Mesendoderm (in vitro differentiated cells): ENCODE measurements at regions not wholly inside any gene's neighbourhood (a gene's known extent, or its start where the extent isn't known, plus 50 kb on each side); places are given as distances from the start of the nearest gene placed in this dataset.

Source experiments
- DNase-seq: peaks from one replicate; pipeline ENCODE4 v3.0.0; 2013
- H2AK5ac ChIP-seq: 2 replicates; pipeline ENCODE4 v1.6.1; 2013; ENCODE audit warnings: low read length, inconsistent platforms
- H2BK120ac ChIP-seq: 2 replicates; pipeline ENCODE4 v1.6.1; 2013; ENCODE audit warnings: low read depth, mild to moderate bottlenecking, low read length, moderate library complexity, mixed read lengths
- H2BK15ac ChIP-seq: replicated peaks from 2 replicates; pipeline ENCODE4 v1.6.1; 2013; ENCODE audit warnings: low read depth, mild to moderate bottlenecking, moderate library complexity
- H2BK5ac ChIP-seq: 2 replicates; pipeline ENCODE4 v1.6.1; 2013; ENCODE audit warnings: low read length, inconsistent platforms
- H3K18ac ChIP-seq: 2 replicates; pipeline ENCODE4 v1.6.1; 2013; ENCODE audit warnings: mild to moderate bottlenecking, low read length, mixed read lengths
- H3K23ac ChIP-seq: one replicate; pipeline ENCODE4 v1.6.1; 2013; ENCODE audit warnings: low read length
- H3K27ac ChIP-seq: 2 replicates; pipeline ENCODE4 v1.5.1; 2013; ENCODE audit warnings: low read depth, mild to moderate bottlenecking, inconsistent platforms, low read length, moderate library complexity
- H3K27me3 ChIP-seq: 2 replicates; pipeline ENCODE4 v1.6.1; 2013; ENCODE audit warnings: low read length, control low read depth, mild to moderate bottlenecking, inconsistent platforms; ENCODE audit not compliant: insufficient read depth, poor library complexity
- H3K36me3 ChIP-seq: 2 replicates; pipeline ENCODE4 v1.6.1; 2013; ENCODE audit warnings: low read length, inconsistent platforms; ENCODE audit not compliant: control insufficient read depth, insufficient read depth
- H3K4ac ChIP-seq: one replicate; pipeline ENCODE4 v1.6.1; 2013; ENCODE audit warnings: low read depth, mild to moderate bottlenecking, low read length, moderate library complexity
- H3K4me1 ChIP-seq: 2 replicates; pipeline ENCODE4 v1.6.1; 2013; ENCODE audit warnings: low read depth, low read length, inconsistent platforms; ENCODE audit not compliant: control insufficient read depth
- H3K4me2 ChIP-seq: 2 replicates; pipeline ENCODE4 v1.6.1; 2013; ENCODE audit warnings: low read length
- H3K4me3 ChIP-seq: 2 replicates; pipeline ENCODE4 v1.5.1; 2013; ENCODE audit warnings: mild to moderate bottlenecking, low read length
- H3K56ac ChIP-seq: one replicate; pipeline ENCODE4 v1.6.1; 2013; ENCODE audit warnings: low read length
- H3K79me1 ChIP-seq: 2 replicates; pipeline ENCODE4 v1.6.1; 2013; ENCODE audit warnings: low read length, inconsistent platforms
- H3K79me2 ChIP-seq: 2 replicates; pipeline ENCODE4 v1.6.1; 2013; ENCODE audit warnings: mild to moderate bottlenecking, low read length; ENCODE audit not compliant: control insufficient read depth, insufficient read depth
- H3K9ac ChIP-seq: 2 replicates; pipeline ENCODE4 v1.6.1; 2013; ENCODE audit warnings: low read length, inconsistent platforms
- H4K5ac ChIP-seq: one replicate; pipeline ENCODE4 v1.6.1; 2013; ENCODE audit warnings: low read length
- H4K8ac ChIP-seq: one replicate; pipeline ENCODE4 v1.6.1; 2013; ENCODE audit warnings: low read depth, mild to moderate bottlenecking, control low read depth, low read length, moderate library complexity
- WGBS: extraction: QIAGEN DNeasy Blood & Tissue Kit; methylation state at CpG from one replicate; pipeline ENCODE4 v1.1.7; 2013; ENCODE audit warnings: low lambda C conversion rate, missing lambda C conversion rate; ENCODE audit not compliant: insufficient coverage; ENCODE audit errors: extremely low coverage; 5-methylcytosine and 5-hydroxymethylcytosine counted together

DNA sequence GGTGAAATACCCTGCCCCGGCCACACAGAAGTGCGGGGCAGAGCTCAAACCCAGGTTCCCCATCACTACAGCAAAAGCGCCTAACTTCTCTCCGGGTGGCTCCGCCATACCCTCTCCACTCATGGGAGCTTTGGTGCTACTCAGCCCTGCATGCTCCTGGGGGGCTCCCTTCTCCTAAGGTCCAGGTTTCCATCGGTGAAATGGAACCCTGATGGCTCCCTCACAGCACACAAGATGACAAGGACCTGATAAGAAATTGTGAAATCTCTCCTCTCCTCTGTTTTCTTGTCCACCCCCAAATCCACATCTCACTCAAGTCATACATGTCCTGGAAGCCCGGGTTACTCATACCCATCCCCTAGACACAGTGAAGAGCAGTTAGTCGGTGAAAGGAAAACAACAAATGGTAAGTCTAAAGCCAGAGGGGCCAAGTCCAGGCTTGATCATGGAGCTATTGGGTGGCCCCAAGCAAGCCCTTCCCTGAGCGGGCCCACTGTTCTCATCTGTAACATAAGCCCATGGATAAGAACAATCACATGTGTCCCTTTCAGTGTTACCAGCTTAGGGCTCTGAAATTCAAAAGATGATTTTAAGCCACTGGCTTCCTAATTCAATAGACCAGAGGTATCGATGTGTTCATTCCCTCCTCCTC lies 317.5 kb downstream of the BCL11B start:
- Histone ChIP-seq H2AK5ac (no peak overlapping the region), H3K36me3 (no peaks in the 10 kb centered on the region), H3K27ac (no peak overlapping the region), H4K8ac (no peak overlapping the region), H3K4me1 (no peaks in the 10 kb centered on the region), H2BK5ac (no peak overlapping the region), H3K79me1 (no peaks in the 10 kb centered on the region), H3K23ac (no peak overlapping the region), H3K18ac (no peak overlapping the region), H3K27me3 (no peaks in the 10 kb centered on the region), H2BK15ac (no peak overlapping the region), H3K4ac (no peak overlapping the region), H3K4me3 (no peak overlapping the region), H3K79me2 (no peaks in the 10 kb centered on the region), H3K56ac (no peak overlapping the region), H4K5ac (no peak overlapping the region), H3K9ac (no peak overlapping the region), H3K4me2 (no peak overlapping the region), H2BK120ac (no peak overlapping the region)
- no peak for DNase-seq
- no CpG with 5 or more reads among the region's 10 CpGs for WGBS

GRCh38 chr14:98955036-98955740 lies 316.8 kb downstream of the BCL11B start:
- Histone ChIP-seq H2BK15ac (no peak overlapping the region), H2BK5ac (no peak overlapping the region), H3K79me2 (no peaks in the 10 kb centered on the region), H3K79me1 (no peaks in the 10 kb centered on the region), H2AK5ac (no peak overlapping the region), H3K4me1 (no peaks in the 10 kb centered on the region), H3K36me3 (no peaks in the 10 kb centered on the region), H3K23ac (no peak overlapping the region), H4K5ac (no peak overlapping the region), H3K4me2 (no peak overlapping the region), H3K4me3 (no peak overlapping the region), H3K4ac (no peak overlapping the region), H3K9ac (no peak overlapping the region), H2BK120ac (no peak overlapping the region), H3K18ac (no peak overlapping the region), H4K8ac (no peak overlapping the region), H3K56ac (no peak overlapping the region), H3K27me3 (no peaks in the 10 kb centered on the region), H3K27ac (no peak overlapping the region)
- DNase-seq = no peak
- WGBS = no CpG with 5 or more reads among the region's 9 CpGs

DNA sequence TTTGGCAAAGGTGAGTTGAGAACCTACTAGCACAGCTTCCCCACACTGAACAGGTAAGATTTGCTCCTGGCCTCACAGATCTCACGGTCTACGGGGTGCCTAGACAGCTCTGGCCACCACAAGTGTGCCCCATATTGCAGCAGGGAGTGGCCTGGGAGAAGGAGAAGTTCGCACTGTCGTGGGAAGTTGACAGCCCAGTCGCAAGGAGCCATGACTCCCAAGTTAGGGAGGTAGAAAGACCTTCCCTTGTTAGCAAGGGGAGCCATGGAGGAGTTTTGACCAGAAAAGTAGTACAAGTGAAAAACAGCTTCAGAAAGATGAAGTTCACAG lies 316.3 kb downstream of the BCL11B start:
- no peak overlapping the region for H2BK120ac ChIP-seq
- no peak for DNase-seq
- H3K18ac ChIP-seq = no peak overlapping the region
- no peak overlapping the region for H3K27ac ChIP-seq
- H3K27me3 ChIP-seq = no peaks in the 10 kb centered on the region
- no peak overlapping the region for H3K23ac ChIP-seq
- H2BK15ac ChIP-seq = no peak overlapping the region
- no peak overlapping the region for H3K4me2 ChIP-seq
- no peak overlapping the region for H2BK5ac ChIP-seq
- H3K4ac ChIP-seq = no peak overlapping the region
- H3K79me1 ChIP-seq = no peaks in the 10 kb centered on the region
- no peak overlapping the region for H3K4me3 ChIP-seq
- H2AK5ac ChIP-seq = no peak overlapping the region
- H3K56ac ChIP-seq = no peak overlapping the region
- H3K36me3 ChIP-seq = no peaks in the 10 kb centered on the region
- no CpG with 5 or more reads among the region's 5 CpGs for WGBS
- H4K5ac ChIP-seq = no peak overlapping the region
- no peak overlapping the region for H4K8ac ChIP-seq
- H3K9ac ChIP-seq = no peak overlapping the region
- H3K4me1 ChIP-seq = no peaks in the 10 kb centered on the region
- no peaks in the 10 kb centered on the region for H3K79me2 ChIP-seq

DNA sequence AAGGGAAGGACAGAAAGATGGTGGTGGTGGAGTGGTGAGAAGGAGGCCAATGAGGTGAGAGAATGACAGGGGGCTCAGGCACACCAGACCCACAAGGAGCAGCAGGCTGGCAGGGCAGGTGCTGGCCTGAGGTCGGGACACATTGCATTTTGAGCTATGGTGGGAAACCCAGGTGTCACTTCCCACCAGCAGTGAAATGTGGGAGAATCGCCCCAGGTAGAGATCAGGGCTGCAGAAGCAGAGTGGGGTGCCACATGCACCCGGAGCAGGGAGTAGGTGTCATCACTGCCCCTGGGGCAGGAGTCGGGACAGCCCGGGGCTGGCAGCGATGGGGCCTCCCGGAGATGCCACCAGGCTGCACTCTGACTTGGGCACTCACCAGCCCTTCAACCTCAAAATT lies 315.8 kb downstream of the BCL11B start:
- Histone ChIP-seq H3K23ac (no peak overlapping the region), H2BK120ac (no peak overlapping the region), H3K4me1 (no peaks in the 10 kb centered on the region), H3K79me1 (no peaks in the 10 kb centered on the region), H3K4me3 (no peak overlapping the region), H3K27ac (no peak overlapping the region), H2BK5ac (no peak overlapping the region), H3K27me3 (no peaks in the 10 kb centered on the region), H3K9ac (no peak overlapping the region), H3K79me2 (no peaks in the 10 kb centered on the region), H3K36me3 (no peaks in the 10 kb centered on the region), H4K5ac (no peak overlapping the region), H2AK5ac (no peak overlapping the region), H3K4ac (no peak overlapping the region), H3K18ac (no peak overlapping the region), H3K56ac (no peak overlapping the region), H3K4me2 (no peak overlapping the region), H2BK15ac (no peak overlapping the region), H4K8ac (no peak overlapping the region)
- no peak for DNase-seq
- WGBS = no CpG with 5 or more reads among the region's 7 CpGs

- Histone ChIP-seq H3K79me2 (no peaks in the 10 kb centered on the region), H2BK5ac (no peak overlapping the region), H3K23ac (no peak overlapping the region), H3K4me2 (no peak overlapping the region), H2BK120ac (no peak overlapping the region), H3K27me3 (no peaks in the 10 kb centered on the region), H2BK15ac (no peak overlapping the region), H4K8ac (no peak overlapping the region), H3K56ac (no peak overlapping the region), H3K4ac (no peak overlapping the region), H3K4me1 (no peaks in the 10 kb centered on the region), H3K4me3 (no peak overlapping the region), H3K79me1 (no peaks in the 10 kb centered on the region), H3K18ac (no peak overlapping the region), H4K5ac (no peak overlapping the region), H3K27ac (no peak overlapping the region), H2AK5ac (no peak overlapping the region), H3K9ac (no peak overlapping the region), H3K36me3 (no peaks in the 10 kb centered on the region)
- DNase-seq = no peak
- no CpG with 5 or more reads among the region's 2 CpGs for WGBS
These were observed 315.3 kb downstream of the BCL11B start for GRCh38 chr14:98956661-98957060.
